B cell (primary cell): ENCODE measurements at regions not wholly inside any gene's neighbourhood (a gene's known extent, or its start where the extent isn't known, plus 50 kb on each side); places are given as distances from the start of the nearest gene placed in this dataset.

ENCODE experiments used
- ATAC-seq: fragments of 200-7000 bp; cut with Tn5 transposase; one replicate; pipeline ENCODE4 v1.10.0; 2021; ENCODE audit warnings: low read depth, mild to moderate bottlenecking, moderate number of reproducible peaks, moderate library complexity
- CTCF ChIA-PET: fragments of 350-600 bp; sonication (Branson Sonifier 250); formaldehyde crosslinking; loops from one replicate; lab custom pipeline; 2021; ENCODE audit warnings: antibody characterized with exemption, inconsistent platforms; lab: Charles Lee
- POLR2A ChIA-PET: fragments of 350-600 bp; sonication (Branson Sonifier 250); formaldehyde crosslinking; loops from one replicate; lab custom pipeline; 2021; ENCODE audit warnings: antibody characterized with exemption; lab: Charles Lee
- DNase-seq: peaks from one replicate; pipeline ENCODE4 v3.0.0; 2013
- H2AFZ ChIP-seq: 2 replicates; pipeline ENCODE4 v1.6.1; 2012; ENCODE audit warnings: mild to moderate bottlenecking, low read depth, low read length; ENCODE audit not compliant: insufficient read depth, poor library complexity, severe bottlenecking
- H3K27ac ChIP-seq, 2 donors: 1 replicate in 1 of 2; 2 replicates in 1 of 2; pipeline ENCODE4 v1.5.1; 2012 to 2013; ENCODE audit warnings: low read length in 2 of 2, mild to moderate bottlenecking in 2 of 2, moderate library complexity in 1 of 2
- H3K27me3 ChIP-seq, 4 experiments: fragments of 200-600 bp in 1 of 4; sonication (generic) in 1 of 4; replicated peaks in 1 of 4; 1 replicate in 2 of 4; 2 replicates in 2 of 4; pipeline versions ENCODE4 v1.6.1 to v1.7.0; 2013 to 2016; ENCODE audit warnings: low read length in 3 of 4, mild to moderate bottlenecking in 2 of 4, mixed read lengths in 1 of 4, moderate library complexity in 1 of 4; ENCODE audit not compliant: insufficient read depth in 4 of 4, control insufficient read depth in 3 of 4; ENCODE audit errors: control extremely low read depth in 1 of 4
- H3K36me3 ChIP-seq, 2 experiments: replicated peaks in 1 of 2; 1 replicate in 1 of 2; 2 replicates in 1 of 2; pipeline versions ENCODE4 v1.6.1 to v1.7.1; 2013; ENCODE audit warnings: low read length in 1 of 2; ENCODE audit not compliant: insufficient read depth in 2 of 2, control insufficient read depth in 1 of 2; ENCODE audit errors: control extremely low read depth in 1 of 2, extremely low read depth in 1 of 2
- H3K4me1 ChIP-seq, 2 donors: fragments of 200-600 bp in 1 of 2; sonication (generic) in 1 of 2; 1 replicate in 1 of 2; 2 replicates in 1 of 2; pipeline versions ENCODE4 v1.5.1 to v1.6.1; 2013 to 2017; ENCODE audit warnings: low read length in 2 of 2; ENCODE audit not compliant: control insufficient read depth in 2 of 2, insufficient read depth in 2 of 2
- H3K4me2 ChIP-seq: replicated peaks from 2 replicates; pipeline ENCODE3; 2012; ENCODE audit warnings: mild to moderate bottlenecking, low read depth, low read length; ENCODE audit not compliant: poor library complexity, severe bottlenecking
- H3K4me3 ChIP-seq, 5 experiments: fragments of 200-600 bp in 1 of 5; sonication (generic) in 1 of 5; 1 replicate in 3 of 5; 2 replicates in 2 of 5; pipeline versions ENCODE4 v1.5.1 to v1.7.0; 2011 to 2016; ENCODE audit warnings: low read length in 4 of 5, mild to moderate bottlenecking in 4 of 5, low read depth in 2 of 5, control low read depth in 1 of 5, moderate library complexity in 1 of 5; ENCODE audit not compliant: insufficient read depth in 1 of 5; ENCODE audit errors: control extremely low read depth in 1 of 5, extremely low read depth in 1 of 5
- H3K79me2 ChIP-seq: fragments of 200-600 bp; sonication (generic); one replicate; pipeline ENCODE4 v1.6.0; 2016; ENCODE audit warnings: low read length; ENCODE audit not compliant: control insufficient read depth, insufficient read depth
- H3K9ac ChIP-seq: fragments of 200-600 bp; sonication (generic); 2 replicates; pipeline ENCODE4 v1.6.1; 2017; ENCODE audit warnings: mild to moderate bottlenecking, low read length, moderate library complexity
- H3K9me3 ChIP-seq, 3 donors: one replicate each; pipeline versions ENCODE4 v1.6.1 to v1.7.1; 2013; ENCODE audit warnings: low read length in 2 of 3; ENCODE audit not compliant: control insufficient read depth in 2 of 3, insufficient read depth in 1 of 3; ENCODE audit errors: control extremely low read depth in 1 of 3
- H4K20me1 ChIP-seq: 2 replicates; pipeline ENCODE4 v1.6.0; 2012; ENCODE audit warnings: mild to moderate bottlenecking, low read length; ENCODE audit not compliant: insufficient read depth, control insufficient read depth, poor library complexity, severe bottlenecking
- H3K27ac Mint-ChIP-seq: one replicate; pipeline ENCODE4 v1.8.0; 2021; ENCODE audit warnings: mixed read lengths
- H3K27me3 Mint-ChIP-seq: one replicate; pipeline ENCODE4 v1.8.0; 2021; ENCODE audit warnings: mixed read lengths
- H3K4me1 Mint-ChIP-seq: one replicate; pipeline ENCODE4 v1.8.0; 2021; ENCODE audit warnings: mixed read lengths
- H3K4me3 Mint-ChIP-seq: one replicate; pipeline ENCODE4 v1.8.0; 2021; ENCODE audit warnings: mixed read lengths
- H3K9me3 Mint-ChIP-seq: one replicate; pipeline ENCODE4 v1.8.0; 2022; ENCODE audit warnings: mixed read lengths; ENCODE audit not compliant: insufficient read depth
- EZH2 ChIP-seq: IDR thresholded peaks from 2 replicates; pipeline ENCODE4 v1.6.1; 2012; ENCODE audit warnings: borderline replicate concordance, low read depth, mild to moderate bottlenecking, moderate library complexity, low read length; ENCODE audit not compliant: insufficient read depth, poor library complexity, severe bottlenecking
- WGBS: methylation state at CpG from one replicate; pipeline ENCODE4 v1.1.5; 2013; ENCODE audit warnings: missing lambda C conversion rate; ENCODE audit not compliant: insufficient coverage; 5-methylcytosine and 5-hydroxymethylcytosine counted together
- intact Hi-C: fragments of 100-400 bp; cut with micrococcal nuclease; formaldehyde crosslinking; loops from one replicate; pipeline ENCODE4 v1.10.0; 2022
- TF ChIP-seq, protein P1 (sequence below): fragments of 200-600 bp; IDR thresholded peaks from one replicate; pipeline ENCODE4 v1.8.0; 2022; ENCODE audit warnings: antibody characterized with exemption, mild to moderate bottlenecking

DNA sequence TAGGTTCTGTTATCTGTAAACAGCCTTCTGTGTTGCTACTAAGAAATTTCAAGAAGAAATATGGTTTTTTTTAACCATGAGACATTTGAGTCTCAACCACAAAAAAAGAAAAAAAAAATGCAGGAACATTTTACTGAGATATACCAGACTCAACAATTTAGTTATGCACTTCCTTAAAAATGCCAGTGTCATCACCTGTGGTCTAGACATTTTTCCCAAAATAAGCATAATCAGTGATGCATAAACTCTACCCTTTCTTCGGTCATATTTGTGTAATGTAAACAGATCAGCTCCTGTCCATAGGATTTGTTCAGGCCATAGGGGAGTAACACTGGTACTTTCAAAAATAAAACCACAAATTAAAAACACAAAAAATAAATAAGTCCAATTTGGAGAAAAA is 122.6 kb upstream of the TNFSF4 start:
- ChIA-PET CTCF (no interaction called here), POLR2A (no interaction called here)
- H3K27me3 ChIP-seq = no peaks in the 10 kb centered on the region
- H3K27ac ChIP-seq = no peak overlapping the region
- no CpG with 5 or more reads among the region's 1 CpG for WGBS
- intact Hi-C loops = no loop called here
- H3K36me3 ChIP-seq = no peaks in the 10 kb centered on the region
- no peaks in the 10 kb centered on the region for H3K79me2 ChIP-seq
- H3K4me2 ChIP-seq = no peak overlapping the region
- no peaks in the 10 kb centered on the region for H3K9me3 Mint-ChIP-seq
- no peaks in the 10 kb centered on the region for H3K9me3 ChIP-seq
- DNase-seq (no peak), ATAC-seq (no peak)
- H3K27ac Mint-ChIP-seq = peak overlapping the region; percentile 10
- no peak overlapping the region for H3K9ac ChIP-seq
- peaks cover 25% of the 10 kb centered on the region for H3K4me1 Mint-ChIP-seq
- no peak overlapping the region for H3K4me3 Mint-ChIP-seq
- TF ChIP-seq, protein P1, sequence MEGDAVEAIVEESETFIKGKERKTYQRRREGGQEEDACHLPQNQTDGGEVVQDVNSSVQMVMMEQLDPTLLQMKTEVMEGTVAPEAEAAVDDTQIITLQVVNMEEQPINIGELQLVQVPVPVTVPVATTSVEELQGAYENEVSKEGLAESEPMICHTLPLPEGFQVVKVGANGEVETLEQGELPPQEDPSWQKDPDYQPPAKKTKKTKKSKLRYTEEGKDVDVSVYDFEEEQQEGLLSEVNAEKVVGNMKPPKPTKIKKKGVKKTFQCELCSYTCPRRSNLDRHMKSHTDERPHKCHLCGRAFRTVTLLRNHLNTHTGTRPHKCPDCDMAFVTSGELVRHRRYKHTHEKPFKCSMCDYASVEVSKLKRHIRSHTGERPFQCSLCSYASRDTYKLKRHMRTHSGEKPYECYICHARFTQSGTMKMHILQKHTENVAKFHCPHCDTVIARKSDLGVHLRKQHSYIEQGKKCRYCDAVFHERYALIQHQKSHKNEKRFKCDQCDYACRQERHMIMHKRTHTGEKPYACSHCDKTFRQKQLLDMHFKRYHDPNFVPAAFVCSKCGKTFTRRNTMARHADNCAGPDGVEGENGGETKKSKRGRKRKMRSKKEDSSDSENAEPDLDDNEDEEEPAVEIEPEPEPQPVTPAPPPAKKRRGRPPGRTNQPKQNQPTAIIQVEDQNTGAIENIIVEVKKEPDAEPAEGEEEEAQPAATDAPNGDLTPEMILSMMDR = no peak
- no peak for TF ChIP-seq EZH2
- H4K20me1 ChIP-seq = no peaks in the 10 kb centered on the region
- H3K4me3 ChIP-seq = no peak overlapping the region
- no peak overlapping the region for H2AFZ ChIP-seq
- no peaks in the 10 kb centered on the region for H3K27me3 Mint-ChIP-seq
- peaks cover 8 to 18% of the 10 kb centered on the region in 2 donors for H3K4me1 ChIP-seq

DNA sequence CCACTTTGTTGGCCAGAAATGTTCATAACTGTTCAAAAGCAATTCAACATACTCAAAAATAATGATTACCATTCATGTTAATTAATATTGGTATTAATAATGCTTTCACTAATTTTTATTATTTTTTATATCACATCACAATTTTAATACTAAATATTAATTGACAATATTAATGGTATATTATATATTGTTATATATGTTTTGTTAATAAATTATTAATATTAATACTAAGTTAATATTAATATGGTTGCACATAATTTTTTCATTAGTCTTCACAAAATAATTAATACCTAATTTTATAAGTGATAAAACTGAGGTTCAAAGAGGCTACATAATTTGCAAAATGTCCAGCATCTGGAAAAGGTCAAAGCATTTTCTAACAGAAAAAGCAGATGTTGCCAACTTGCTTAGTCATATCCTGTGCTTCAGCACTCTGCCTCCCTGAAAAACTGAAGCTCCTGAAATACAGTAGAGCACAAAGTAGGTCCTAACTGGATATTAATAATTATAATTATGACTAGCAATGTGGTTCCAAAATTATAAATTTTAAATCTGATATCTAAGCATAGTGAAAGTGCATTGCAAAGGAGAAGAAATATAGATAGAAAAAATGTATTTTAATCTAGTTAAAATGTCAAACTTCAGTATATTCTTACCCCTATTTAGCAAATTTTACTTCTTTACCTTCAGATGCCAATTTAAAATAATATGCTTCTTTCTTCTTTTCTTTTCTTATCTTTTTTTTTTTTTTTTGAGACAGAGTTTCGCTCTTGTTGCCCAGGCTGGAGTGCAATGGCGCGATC is 123.2 kb upstream of the TNFSF4 start:
- Histone ChIP-seq H3K27ac (no peak overlapping the region), H3K4me1 (peaks cover 8 to 18% of the 10 kb centered on the region in 2 donors), H3K4me3 (no peak overlapping the region), H3K36me3 (no peaks in the 10 kb centered on the region), H4K20me1 (no peaks in the 10 kb centered on the region), H3K9me3 (no peaks in the 10 kb centered on the region), H3K79me2 (no peaks in the 10 kb centered on the region), H3K4me2 (peak overlapping the region; percentile 6), H3K9ac (no peak overlapping the region), H3K27me3 (no peaks in the 10 kb centered on the region), H2AFZ (peak overlapping the region; percentile 56)
- TF ChIP-seq, protein P1 = no peak
- no peak for TF ChIP-seq EZH2
- H3K4me1 Mint-ChIP-seq = peaks cover 25% of the 10 kb centered on the region
- no peak overlapping the region for H3K27ac Mint-ChIP-seq
- CTCF ChIA-PET = interaction anchor here (1.0 kb wide), 1 partner anchor 87 kb away, joined by 3 read pairs; no protein-coding TSS in a partner anchor
- no peaks in the 10 kb centered on the region for H3K9me3 Mint-ChIP-seq
- intact Hi-C loops = no loop called here
- ATAC-seq (no peak), DNase-seq (no peak)
- no peaks in the 10 kb centered on the region for H3K27me3 Mint-ChIP-seq
- peak overlapping the region; percentile 68 for H3K4me3 Mint-ChIP-seq
- whole genome bisulfite sequencing = no CpG with 5 or more reads among the region's 3 CpGs
- POLR2A ChIA-PET = interaction anchor here (0.7 kb wide), 1 partner anchor 15 kb away, joined by 3 read pairs; no protein-coding TSS in a partner anchor
